ENCODE measurements at regions not wholly inside any gene's neighbourhood (a gene's known extent, or its start where the extent isn't known, plus 50 kb on each side); places are given as distances from the start of the nearest gene placed in this dataset.

DNA sequence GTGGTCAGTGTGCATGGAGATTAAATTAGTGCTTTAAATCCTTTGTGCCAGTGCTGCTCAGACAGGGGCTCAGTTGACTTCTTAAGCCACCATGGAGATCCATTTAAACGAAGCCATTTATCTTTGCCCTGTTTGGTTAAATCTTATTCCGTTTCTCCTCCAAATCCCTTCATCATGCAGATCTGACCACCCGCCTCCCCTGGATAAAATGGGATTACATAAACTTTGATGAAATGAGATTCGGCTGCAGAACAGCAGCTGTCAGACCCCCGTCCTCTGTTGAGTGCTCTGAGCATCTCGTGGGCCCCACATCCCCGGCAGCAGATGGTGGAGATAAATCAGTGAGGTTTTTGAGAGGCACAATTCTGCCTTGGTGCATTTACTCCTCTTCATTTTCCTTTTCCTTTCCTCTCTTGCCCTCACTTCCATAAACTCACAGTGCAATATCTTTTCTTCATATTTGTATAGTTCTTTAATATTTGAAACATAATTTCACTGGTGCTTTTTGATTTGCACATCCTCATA is 84.4 kb upstream of the TWIST2 start:
- in situ Hi-C loops (cut with MboI; ENCODE audit: low sequenced_read_pairs in 4 of 4) (no loop called here), intact Hi-C loops (cut with DNase I; ENCODE audit: low total_unique reads) (no loop called here)

GRCh38 chr2:238765590-238765989 is 82.3 kb upstream of the TWIST2 start:
- H3K9me3 ChIP-seq, result no peaks in the 10 kb centered on the region
- no peaks in the 10 kb centered on the region for H3K4me1 ChIP-seq
- H3K36me3 ChIP-seq, result no peaks in the 10 kb centered on the region
- intact Hi-C loops (cut with DNase I; ENCODE audit: low total_unique reads) (no loop called here), in situ Hi-C loops (cut with MboI; ENCODE audit: low sequenced_read_pairs in 4 of 4) (no loop called here)
- H3K4me3 ChIP-seq, result no peak overlapping the region
- H3K27ac ChIP-seq, result no peak overlapping the region
- H3K27me3 ChIP-seq, result peaks cover 4 to 21% (median 15%) of the 10 kb centered on the region in 3 donors
- TF ChIP-seq POLR2A (IDR thresholded peaks at IDR 0.05), result no peak
- TF ChIP-seq, protein P1, sequence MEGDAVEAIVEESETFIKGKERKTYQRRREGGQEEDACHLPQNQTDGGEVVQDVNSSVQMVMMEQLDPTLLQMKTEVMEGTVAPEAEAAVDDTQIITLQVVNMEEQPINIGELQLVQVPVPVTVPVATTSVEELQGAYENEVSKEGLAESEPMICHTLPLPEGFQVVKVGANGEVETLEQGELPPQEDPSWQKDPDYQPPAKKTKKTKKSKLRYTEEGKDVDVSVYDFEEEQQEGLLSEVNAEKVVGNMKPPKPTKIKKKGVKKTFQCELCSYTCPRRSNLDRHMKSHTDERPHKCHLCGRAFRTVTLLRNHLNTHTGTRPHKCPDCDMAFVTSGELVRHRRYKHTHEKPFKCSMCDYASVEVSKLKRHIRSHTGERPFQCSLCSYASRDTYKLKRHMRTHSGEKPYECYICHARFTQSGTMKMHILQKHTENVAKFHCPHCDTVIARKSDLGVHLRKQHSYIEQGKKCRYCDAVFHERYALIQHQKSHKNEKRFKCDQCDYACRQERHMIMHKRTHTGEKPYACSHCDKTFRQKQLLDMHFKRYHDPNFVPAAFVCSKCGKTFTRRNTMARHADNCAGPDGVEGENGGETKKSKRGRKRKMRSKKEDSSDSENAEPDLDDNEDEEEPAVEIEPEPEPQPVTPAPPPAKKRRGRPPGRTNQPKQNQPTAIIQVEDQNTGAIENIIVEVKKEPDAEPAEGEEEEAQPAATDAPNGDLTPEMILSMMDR (IDR thresholded peaks at IDR 0.05 in 4 of 5, conservative IDR thresholded peaks at IDR 0.05 in 1 of 5), result no peak
- no peak for DNase-seq
- no peak for ATAC-seq

More for the DNA sequence above, 84.4 kb upstream of the TWIST2 start:
- no peaks in the 10 kb centered on the region for H3K36me3 ChIP-seq
- no peaks in the 10 kb centered on the region for H3K9me3 ChIP-seq
- peaks cover 0 to 11% (median 9%) of the 10 kb centered on the region in 3 donors for H3K27me3 ChIP-seq
- ATAC-seq, result no peak
- no peak for DNase-seq
- TF ChIP-seq, protein P1 (IDR thresholded peaks at IDR 0.05 in 4 of 5, conservative IDR thresholded peaks at IDR 0.05 in 1 of 5), result no peak
- H3K4me3 ChIP-seq, result no peak overlapping the region
- no peak overlapping the region for H3K27ac ChIP-seq
- H3K4me1 ChIP-seq, result no peaks in the 10 kb centered on the region

- H3K27ac ChIP-seq, result no peak overlapping the region
- intact Hi-C loops (cut with DNase I; ENCODE audit: low total_unique reads), result no loop called here
Observed at GRCh38 chr2:238771218-238771617, 76.7 kb upstream of the TWIST2 start.

GRCh38 chr2:238771639-238772038 is 76.2 kb upstream of the TWIST2 start:
- Histone ChIP-seq H3K4me3 (no peak overlapping the region), H3K27ac (no peak overlapping the region), H3K9me3 (no peaks in the 10 kb centered on the region), H3K27me3 (peaks cover 15 to 20% (median 18%) of the 10 kb centered on the region in 3 donors), H3K36me3 (no peaks in the 10 kb centered on the region), H3K4me1 (no peaks in the 10 kb centered on the region)
- DNase-seq, result no peak
- intact Hi-C loops (cut with DNase I; ENCODE audit: low total_unique reads) (no loop called here), in situ Hi-C loops (cut with MboI; ENCODE audit: low sequenced_read_pairs in 4 of 4) (no loop called here)
- no peak for ATAC-seq
- TF ChIP-seq POLR2A (IDR thresholded peaks at IDR 0.05), result no peak
- TF ChIP-seq, protein P1 (IDR thresholded peaks at IDR 0.05 in 4 of 5, conservative IDR thresholded peaks at IDR 0.05 in 1 of 5), result no peak

More at GRCh38 chr2:238771218-238771617, 76.7 kb upstream of the TWIST2 start:
- in situ Hi-C loops (cut with MboI; ENCODE audit: low sequenced_read_pairs in 4 of 4), result no loop called here
- Histone ChIP-seq H3K4me3 (no peak overlapping the region), H3K9me3 (no peaks in the 10 kb centered on the region), H3K36me3 (no peaks in the 10 kb centered on the region), H3K27me3 (peaks cover 15 to 22% (median 21%) of the 10 kb centered on the region in 3 donors), H3K4me1 (no peaks in the 10 kb centered on the region)
- no peak for TF ChIP-seq POLR2A (IDR thresholded peaks at IDR 0.05)
- TF ChIP-seq, protein P1 (IDR thresholded peaks at IDR 0.05 in 4 of 5, conservative IDR thresholded peaks at IDR 0.05 in 1 of 5), result no peak
- ATAC-seq, result no peak
- DNase-seq, result no peak
